Neuronal stem cell (in vitro differentiated cells): ENCODE measurements at regions not wholly inside any gene's neighbourhood (a gene's known extent, or its start where the extent isn't known, plus 50 kb on each side); places are given as distances from the start of the nearest gene placed in this dataset.
A peak's percentile ranks its signal among the peaks of the same experiment; 100 is the strongest.
"Not testable (repeated sequence)": the region's sequence is repeated elsewhere in the genome, so short reads cannot be mapped to it uniquely, and the experiment has no call there.

Experiments
- DNase-seq: peaks from one replicate; pipeline ENCODE4 v3.0.0-alpha.2; 2013; ENCODE audit warnings: low spot score
- H2AFZ ChIP-seq: one replicate; pipeline ENCODE4 v1.6.1; 2013; ENCODE audit warnings: mild to moderate bottlenecking, low read length, inconsistent platforms
- H2AK5ac ChIP-seq: 2 replicates; pipeline ENCODE4 v1.6.1; 2013; ENCODE audit warnings: low read depth, mild to moderate bottlenecking, inconsistent platforms, low read length, moderate library complexity, mixed read lengths
- H2BK120ac ChIP-seq: 2 replicates; pipeline ENCODE4 v1.6.1; 2013; ENCODE audit warnings: low read depth, mild to moderate bottlenecking, inconsistent platforms, low read length, moderate library complexity, mixed read lengths
- H2BK12ac ChIP-seq: one replicate; pipeline ENCODE4 v1.6.1; 2013; ENCODE audit warnings: low read length, inconsistent platforms
- H2BK15ac ChIP-seq: 2 replicates; pipeline ENCODE4 v1.6.1; 2013; ENCODE audit warnings: mild to moderate bottlenecking, low read length, inconsistent platforms, mixed read lengths
- H2BK5ac ChIP-seq: one replicate; pipeline ENCODE4 v1.6.1; 2013; ENCODE audit warnings: inconsistent platforms, mild to moderate bottlenecking, low read length, moderate library complexity
- H3K14ac ChIP-seq: one replicate; pipeline ENCODE4 v1.6.1; 2013; ENCODE audit warnings: low read length, inconsistent platforms
- H3K18ac ChIP-seq: 2 replicates; pipeline ENCODE4 v1.6.1; 2013; ENCODE audit warnings: low read length, inconsistent platforms
- H3K23ac ChIP-seq: 2 replicates; pipeline ENCODE4 v1.6.1; 2013; ENCODE audit warnings: low read depth, mild to moderate bottlenecking, mixed read lengths, low read length, inconsistent platforms; ENCODE audit not compliant: poor library complexity
- H3K27ac ChIP-seq: replicated peaks from 3 replicates; pipeline ENCODE4 v1.5.1; 2013; ENCODE audit warnings: low read length, inconsistent platforms
- H3K27me3 ChIP-seq, 3 experiments: 2 replicates each; pipeline ENCODE4 v1.6.1; 2013; ENCODE audit warnings: low read length in 3 of 3, mild to moderate bottlenecking in 2 of 3, inconsistent platforms in 1 of 3, low read depth in 1 of 3, mixed read lengths in 1 of 3, moderate library complexity in 1 of 3; ENCODE audit not compliant: control insufficient read depth in 3 of 3, insufficient read depth in 3 of 3
- H3K36me3 ChIP-seq, 2 donors: replicated peaks in 1 of 2; 2 replicates each; pipeline ENCODE4 v1.6.1; 2013; ENCODE audit warnings: low read length in 2 of 2; ENCODE audit not compliant: control insufficient read depth in 2 of 2, insufficient read depth in 2 of 2
- H3K4ac ChIP-seq: 2 replicates; pipeline ENCODE4 v1.6.1; 2013; ENCODE audit warnings: inconsistent platforms, mild to moderate bottlenecking, low read length, moderate library complexity
- H3K4me1 ChIP-seq, 2 donors: 1 replicate in 1 of 2; 2 replicates in 1 of 2; pipeline ENCODE4 v1.6.1; 2013; ENCODE audit warnings: low read length in 2 of 2, low read depth in 1 of 2; ENCODE audit not compliant: control insufficient read depth in 2 of 2, insufficient read depth in 1 of 2
- H3K4me2 ChIP-seq: one replicate; pipeline ENCODE4 v1.6.1; 2013; ENCODE audit warnings: mild to moderate bottlenecking, low read length, inconsistent platforms; ENCODE audit not compliant: insufficient read depth, poor library complexity, severe bottlenecking
- H3K4me3 ChIP-seq, 2 donors: 2 replicates each; pipeline ENCODE4 v1.5.1; 2013; ENCODE audit warnings: low read length in 2 of 2, mild to moderate bottlenecking in 2 of 2, inconsistent platforms in 1 of 2, moderate library complexity in 1 of 2
- H3K79me1 ChIP-seq: one replicate; pipeline ENCODE4 v1.6.1; 2013; ENCODE audit warnings: low read depth, mild to moderate bottlenecking, inconsistent platforms, low read length, moderate library complexity
- H3K9ac ChIP-seq: one replicate; pipeline ENCODE4 v1.6.1; 2013; ENCODE audit warnings: mild to moderate bottlenecking, low read depth, low read length, inconsistent platforms; ENCODE audit not compliant: poor library complexity
- H3K9me3 ChIP-seq, 2 donors: replicated peaks in 1 of 2; 2 replicates each; pipeline versions ENCODE3 to v1.6.1; 2013; ENCODE audit warnings: low read length in 2 of 2, mild to moderate bottlenecking in 2 of 2, inconsistent platforms in 1 of 2, low read depth in 1 of 2, mixed read lengths in 1 of 2, moderate library complexity in 1 of 2; ENCODE audit not compliant: control insufficient read depth in 2 of 2, insufficient read depth in 1 of 2
- H4K8ac ChIP-seq: one replicate; pipeline ENCODE4 v1.6.1; 2013; ENCODE audit warnings: low read depth, mild to moderate bottlenecking, inconsistent platforms, low read length, moderate library complexity
- H4K91ac ChIP-seq: one replicate; pipeline ENCODE4 v1.6.1; 2013; ENCODE audit warnings: low read length, low read depth, mild to moderate bottlenecking, inconsistent platforms; ENCODE audit not compliant: poor library complexity
- WGBS, 2 donors: extraction: QIAGEN DNeasy Blood & Tissue Kit; methylation state at CpG; one replicate each; pipeline ENCODE4 v1.1.7; 2013; ENCODE audit warnings: missing lambda C conversion rate in 2 of 2, mixed read lengths in 1 of 2; ENCODE audit not compliant: insufficient read length in 2 of 2, insufficient replicate concordance in 1 of 2; ENCODE audit errors: extremely low coverage in 2 of 2; 5-methylcytosine and 5-hydroxymethylcytosine counted together

- H2BK15ac ChIP-seq, result no peak overlapping the region
- H2BK12ac ChIP-seq, result no peak overlapping the region
- peaks cover 4 to 12% of the 10 kb centered on the region in 2 donors for H3K4me1 ChIP-seq
- H2BK120ac ChIP-seq, result no peak overlapping the region
- H3K9me3 ChIP-seq, result no peaks in the 10 kb centered on the region
- H3K4me3 ChIP-seq, result no peak overlapping the region
- no peak for DNase-seq
- H4K8ac ChIP-seq, result no peak overlapping the region
- no peak overlapping the region for H4K91ac ChIP-seq
- H2BK5ac ChIP-seq, result no peak overlapping the region
- H3K4ac ChIP-seq, result no peak overlapping the region
- no peak overlapping the region for H3K4me2 ChIP-seq
- no peaks in the 10 kb centered on the region for H3K27me3 ChIP-seq
- H3K27ac ChIP-seq, result no peak overlapping the region
- no peak overlapping the region for H3K9ac ChIP-seq
- no peak overlapping the region for H3K23ac ChIP-seq
- peak overlapping the region; percentile 65 for H2AFZ ChIP-seq
- no peaks in the 10 kb centered on the region for H3K79me1 ChIP-seq
- WGBS, 2 donors, result no CpG with 5 or more reads among the region's 4 CpGs
- no peak overlapping the region for H2AK5ac ChIP-seq
- no peak overlapping the region for H3K14ac ChIP-seq
- no peaks in the 10 kb centered on the region for H3K36me3 ChIP-seq
- no peak overlapping the region for H3K18ac ChIP-seq
These were observed 961.0 kb downstream of the CNTNAP5 start for GRCh38 chr2:124986136-124986535.

GRCh38 chr2:124986870-124987269 is 961.8 kb downstream of the CNTNAP5 start:
- not testable (repeated sequence) for H3K4ac ChIP-seq, H4K8ac ChIP-seq, H2AFZ ChIP-seq, H2AK5ac ChIP-seq, H3K27me3 ChIP-seq, H2BK15ac ChIP-seq, H3K14ac ChIP-seq, H3K18ac ChIP-seq, H4K91ac ChIP-seq, H3K79me1 ChIP-seq, DNase-seq, H3K4me2 ChIP-seq, H3K4me3 ChIP-seq, H3K36me3 ChIP-seq, H2BK12ac ChIP-seq, H3K27ac ChIP-seq, H3K23ac ChIP-seq, H3K9me3 ChIP-seq, H2BK120ac ChIP-seq, H3K9ac ChIP-seq, H2BK5ac ChIP-seq
- H3K4me1 ChIP-seq, result peaks cover 2 to 12% of the 10 kb centered on the region in 2 donors
- WGBS, 2 donors, result no CpG with 5 or more reads among the region's 11 CpGs

DNA sequence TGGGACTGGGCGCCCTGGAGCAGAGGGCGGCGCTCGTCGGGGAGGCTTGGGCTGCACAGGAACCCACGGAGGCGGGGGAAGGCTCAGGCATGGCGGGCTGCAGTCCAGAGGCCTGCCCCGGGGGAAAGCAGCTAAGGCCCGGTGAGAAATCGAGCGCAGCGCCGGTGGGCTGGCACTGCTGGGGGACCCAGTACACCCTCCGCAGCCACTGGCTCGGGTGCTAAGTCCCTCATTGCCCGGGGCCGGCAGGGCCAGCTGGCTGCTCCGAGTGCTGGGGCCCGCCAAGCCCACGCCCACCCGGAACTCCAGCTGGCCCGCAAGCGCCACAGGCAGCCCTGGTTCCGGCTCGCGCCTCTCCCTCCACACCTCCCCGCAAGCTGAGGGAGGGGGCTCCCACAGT is 962.3 kb downstream of the CNTNAP5 start:
- H3K4me1 ChIP-seq, result peaks cover 2 to 12% of the 10 kb centered on the region in 2 donors

DNA sequence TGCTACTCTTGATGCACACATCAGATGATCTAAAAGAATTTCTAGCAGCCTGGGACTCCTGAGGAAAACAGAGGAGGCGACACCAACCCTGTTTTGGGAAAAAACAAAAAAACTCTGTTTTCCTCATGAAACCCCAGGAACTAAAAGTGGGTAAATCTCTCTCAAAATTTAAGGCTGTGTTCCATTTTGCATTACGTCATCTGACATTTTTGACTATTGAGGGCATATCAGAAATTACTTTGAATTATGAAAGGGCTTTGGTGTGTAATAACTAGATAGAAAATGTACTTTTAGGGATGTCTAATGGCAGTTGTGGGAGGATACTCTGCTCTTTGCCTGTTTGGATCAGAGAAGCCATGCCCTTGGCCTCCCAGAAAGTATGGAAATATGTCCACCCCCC is 963.0 kb downstream of the CNTNAP5 start:
- Histone ChIP-seq H3K4me2 (no peak overlapping the region), H3K9me3 (no peaks in the 10 kb centered on the region), H3K18ac (no peak overlapping the region), H3K27me3 (no peaks in the 10 kb centered on the region), H2BK12ac (no peak overlapping the region), H3K36me3 (no peaks in the 10 kb centered on the region), H2BK15ac (no peak overlapping the region), H3K4ac (no peak overlapping the region), H3K79me1 (no peaks in the 10 kb centered on the region), H4K91ac (no peak overlapping the region), H4K8ac (no peak overlapping the region), H3K4me1 (peaks cover 2 to 12% of the 10 kb centered on the region in 2 donors), H3K23ac (no peak overlapping the region), H2BK120ac (no peak overlapping the region), H3K9ac (no peak overlapping the region), H3K14ac (no peak overlapping the region), H2AK5ac (no peak overlapping the region), H3K4me3 (no peak overlapping the region), H2BK5ac (no peak overlapping the region), H2AFZ (no peak overlapping the region), H3K27ac (no peak overlapping the region)
- no CpG with 5 or more reads among the region's 2 CpGs for WGBS, 2 donors
- no peak for DNase-seq

More for the DNA sequence above, 962.3 kb downstream of the CNTNAP5 start:
- H3K27ac ChIP-seq, H3K23ac ChIP-seq, H3K27me3 ChIP-seq, DNase-seq, H3K79me1 ChIP-seq, H2BK5ac ChIP-seq, H2AFZ ChIP-seq, H3K4me3 ChIP-seq, H2BK15ac ChIP-seq, H4K91ac ChIP-seq, H3K9ac ChIP-seq, H2AK5ac ChIP-seq, H3K14ac ChIP-seq, H3K4ac ChIP-seq, H4K8ac ChIP-seq, H3K36me3 ChIP-seq, H3K4me2 ChIP-seq, H2BK120ac ChIP-seq, H3K9me3 ChIP-seq, H3K18ac ChIP-seq, H2BK12ac ChIP-seq: not testable (repeated sequence)
- no CpG with 5 or more reads among the region's 28 CpGs for WGBS, 2 donors
